GM10266 (cell line): ENCODE measurements at regions not wholly inside any gene's neighbourhood (a gene's known extent, or its start where the extent isn't known, plus 50 kb on each side); places are given as distances from the start of the nearest gene placed in this dataset.

Source experiments
- DNase-seq: peaks from one replicate; pipeline ENCODE4 v3.0.0; 2012; ENCODE audit errors: extremely low spot score
- TF ChIP-seq, protein P1 (sequence below): IDR thresholded peaks from 2 replicates; pipeline ENCODE4 v1.5.1; 2012; ENCODE audit warnings: mild to moderate bottlenecking, low read depth; ENCODE audit not compliant: control insufficient read depth, insufficient read depth; ENCODE audit errors: missing control alignments

DNA sequence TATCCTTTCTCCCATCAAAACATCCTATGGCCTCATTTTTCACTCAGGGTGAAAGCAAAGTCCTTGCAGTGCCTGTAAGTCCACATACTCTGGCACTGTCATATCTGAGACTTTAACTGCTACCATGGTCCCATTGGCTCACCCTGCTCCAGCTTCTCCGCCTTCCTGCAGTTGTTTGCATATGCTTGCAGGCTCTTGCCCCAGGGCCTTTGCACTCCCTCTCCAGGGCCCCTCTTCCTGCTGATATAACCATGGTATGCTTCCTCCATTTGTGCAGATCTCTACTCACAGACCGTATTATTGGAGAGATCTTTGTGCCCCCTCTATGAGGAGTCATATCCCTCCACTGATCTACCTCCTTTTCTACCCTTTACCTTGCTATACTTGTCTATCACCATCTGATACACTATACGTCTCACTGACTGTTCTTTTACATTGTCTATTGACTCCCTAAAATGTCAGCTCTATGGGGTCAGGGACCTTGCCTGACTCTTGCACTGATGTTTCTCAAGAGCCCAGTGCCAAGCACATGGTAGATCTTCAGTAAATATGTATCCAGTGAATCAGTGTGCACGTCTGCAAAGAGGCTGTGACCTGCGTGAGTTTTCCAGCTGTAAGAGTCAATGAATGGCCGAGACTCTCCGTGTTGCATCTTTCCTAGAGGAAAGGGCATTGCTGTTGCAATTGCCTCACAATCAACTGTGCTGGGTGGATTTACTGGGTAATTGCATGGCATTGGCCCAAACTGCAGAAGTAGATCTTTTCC lies 81.7 kb upstream of the CPEB4 start:
- TF ChIP-seq, protein P1, sequence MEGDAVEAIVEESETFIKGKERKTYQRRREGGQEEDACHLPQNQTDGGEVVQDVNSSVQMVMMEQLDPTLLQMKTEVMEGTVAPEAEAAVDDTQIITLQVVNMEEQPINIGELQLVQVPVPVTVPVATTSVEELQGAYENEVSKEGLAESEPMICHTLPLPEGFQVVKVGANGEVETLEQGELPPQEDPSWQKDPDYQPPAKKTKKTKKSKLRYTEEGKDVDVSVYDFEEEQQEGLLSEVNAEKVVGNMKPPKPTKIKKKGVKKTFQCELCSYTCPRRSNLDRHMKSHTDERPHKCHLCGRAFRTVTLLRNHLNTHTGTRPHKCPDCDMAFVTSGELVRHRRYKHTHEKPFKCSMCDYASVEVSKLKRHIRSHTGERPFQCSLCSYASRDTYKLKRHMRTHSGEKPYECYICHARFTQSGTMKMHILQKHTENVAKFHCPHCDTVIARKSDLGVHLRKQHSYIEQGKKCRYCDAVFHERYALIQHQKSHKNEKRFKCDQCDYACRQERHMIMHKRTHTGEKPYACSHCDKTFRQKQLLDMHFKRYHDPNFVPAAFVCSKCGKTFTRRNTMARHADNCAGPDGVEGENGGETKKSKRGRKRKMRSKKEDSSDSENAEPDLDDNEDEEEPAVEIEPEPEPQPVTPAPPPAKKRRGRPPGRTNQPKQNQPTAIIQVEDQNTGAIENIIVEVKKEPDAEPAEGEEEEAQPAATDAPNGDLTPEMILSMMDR: no peak
- DNase-seq: no peak

DNA sequence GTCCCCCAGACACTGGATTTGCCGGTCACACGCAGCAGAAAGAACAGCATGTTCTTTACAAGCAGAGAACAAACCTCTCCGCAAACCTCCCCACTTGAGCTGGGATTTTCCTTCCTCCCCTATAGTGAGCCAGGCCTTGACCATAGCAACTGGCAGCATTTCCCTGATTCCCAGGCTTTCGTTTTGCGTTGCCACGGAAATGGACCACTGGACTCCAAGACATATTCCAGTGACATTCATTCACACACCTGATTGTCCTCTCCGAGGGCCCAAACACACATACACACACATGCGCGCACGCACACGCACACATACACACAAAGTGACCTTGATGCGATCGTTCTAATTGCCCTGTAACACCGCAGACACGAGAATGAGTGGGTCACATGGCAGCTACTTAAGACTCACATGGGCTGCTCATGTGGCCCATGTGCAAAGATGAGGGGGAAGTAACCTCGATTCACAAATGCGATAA lies 80.9 kb upstream of the CPEB4 start:
- TF ChIP-seq, protein P1: no peak
- DNase-seq: no peak

DNA sequence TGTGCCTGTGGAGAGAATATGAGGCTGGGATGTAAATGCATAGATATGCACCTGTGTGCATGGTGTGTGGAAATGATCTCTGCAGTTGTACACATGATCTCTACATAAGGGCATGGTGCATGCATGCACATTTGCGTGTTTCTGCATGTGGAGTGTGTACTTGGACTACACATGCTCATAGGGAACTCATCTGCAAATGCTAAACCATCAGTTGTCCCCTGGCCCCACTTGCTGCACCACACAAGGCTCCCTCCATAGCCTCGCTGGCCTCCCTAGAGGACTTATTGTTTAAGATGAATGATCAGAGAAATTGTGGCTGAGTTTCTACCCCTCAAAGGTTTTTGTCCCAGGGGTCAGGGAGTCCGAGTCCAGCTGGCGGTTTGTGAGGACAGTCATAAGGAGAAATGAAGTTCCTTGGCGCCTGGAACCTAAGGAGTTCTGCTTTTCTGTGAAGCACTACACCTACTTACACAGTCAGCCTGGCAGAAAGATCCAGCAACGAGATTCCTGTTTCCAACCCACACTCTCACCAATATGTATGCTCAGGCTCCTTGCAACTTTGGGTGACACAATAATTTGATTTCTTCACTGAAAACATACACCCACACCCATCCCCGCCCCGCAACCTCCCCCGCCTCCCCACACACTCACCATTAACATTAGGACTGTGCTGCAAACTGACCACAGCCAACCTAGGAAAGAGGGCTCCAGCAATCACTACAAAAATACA lies 79.9 kb upstream of the CPEB4 start:
- TF ChIP-seq, protein P1: no peak
- DNase-seq: no peak

DNA sequence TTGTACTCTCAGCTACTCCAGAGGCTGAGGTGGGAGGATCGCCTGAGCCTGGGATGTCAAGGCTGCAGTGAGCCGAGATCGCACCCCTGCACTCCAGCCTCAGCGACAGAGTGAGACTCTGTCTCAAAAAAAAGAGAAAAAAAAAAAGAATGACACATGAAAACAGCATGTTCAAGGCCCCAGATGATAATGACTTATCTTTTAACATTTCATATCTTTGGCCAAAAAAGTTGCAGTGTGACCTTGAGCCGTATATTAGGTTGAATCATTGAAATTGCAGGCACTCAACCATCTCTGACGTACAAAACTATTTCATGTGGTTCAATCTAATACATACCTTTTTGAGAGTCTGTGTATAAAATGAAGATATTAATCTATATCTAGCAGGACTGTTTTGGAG lies 79.1 kb upstream of the CPEB4 start:
- no peak for DNase-seq
- TF ChIP-seq, protein P1: no peak

DNA sequence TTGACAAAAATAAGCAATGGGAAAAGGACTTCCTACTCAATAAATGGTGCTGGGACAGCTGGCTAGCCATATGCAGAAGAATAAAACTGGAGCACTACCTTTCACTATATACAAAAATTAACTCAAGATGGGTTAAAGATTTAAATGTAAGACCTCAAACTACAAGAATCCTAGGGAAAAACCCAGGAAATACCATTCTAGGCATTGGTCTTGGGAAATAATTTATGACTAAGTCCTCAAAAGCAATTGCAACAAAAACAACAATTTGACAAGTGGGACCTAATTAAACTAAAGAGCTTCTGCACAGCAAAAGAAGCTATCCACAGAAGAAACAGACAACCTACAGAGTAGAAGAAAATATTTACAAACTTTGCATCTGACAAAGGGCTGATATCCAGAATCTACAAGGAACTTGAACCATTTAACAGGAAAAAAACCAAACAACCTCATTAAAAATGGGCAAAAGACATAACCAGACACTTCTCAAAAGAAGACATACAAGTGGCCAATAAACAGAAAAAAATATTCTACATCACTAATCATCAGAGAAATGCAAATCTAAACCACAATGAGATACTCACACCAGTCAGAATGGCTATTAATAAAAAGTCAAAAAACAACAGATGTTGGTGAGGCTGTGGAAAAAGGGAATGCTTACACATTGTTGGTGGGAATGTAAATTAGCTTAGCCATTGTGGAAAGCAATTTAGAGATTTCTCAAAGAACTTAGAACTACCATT lies 75.2 kb upstream of the CPEB4 start:
- DNase-seq: no peak

DNA sequence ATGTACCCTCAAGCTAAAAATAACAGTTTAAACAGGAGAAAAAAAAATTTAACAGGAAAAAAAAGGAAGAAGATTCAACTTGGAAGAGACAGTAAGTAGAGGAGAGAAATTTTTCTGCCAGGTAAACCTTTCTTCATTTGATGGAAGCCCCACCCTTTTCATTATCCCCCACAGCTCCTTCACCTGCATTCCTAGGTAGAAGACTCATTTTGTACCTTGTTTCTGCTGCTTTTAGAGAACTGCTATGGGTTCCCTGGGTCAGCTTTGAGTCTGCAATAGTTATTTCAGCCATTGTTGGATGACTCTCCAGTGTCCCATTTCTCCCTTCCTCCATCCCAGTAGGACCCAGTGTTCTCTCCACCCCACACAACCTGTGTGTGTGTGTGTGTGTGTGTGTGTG lies 74.1 kb upstream of the CPEB4 start:
- TF ChIP-seq, protein P1: no peak
- no peak for DNase-seq

More for the DNA sequence above, 75.2 kb upstream of the CPEB4 start:
- TF ChIP-seq, protein P1: no peak
